Naive thymus-derived CD4-positive, alpha-beta T cell (primary cell): ENCODE measurements at regions not wholly inside any gene's neighbourhood (a gene's known extent, or its start where the extent isn't known, plus 50 kb on each side); places are given as distances from the start of the nearest gene placed in this dataset.

Source experiments
- ATAC-seq: fragments of 150-1000 bp; cut with Tn5 transposase; 2 replicates; pipeline ENCODE4 v1.10.0; 2021; ENCODE audit warnings: mild to moderate bottlenecking, moderate library complexity
- CTCF ChIA-PET: fragments of 350-600 bp; sonication (Branson Sonifier 250); formaldehyde crosslinking; loops from one replicate; lab custom pipeline; 2021; ENCODE audit warnings: antibody characterized with exemption; lab: Charles Lee
- POLR2A ChIA-PET: fragments of 350-600 bp; sonication (Branson Sonifier 250); formaldehyde crosslinking; loops from one replicate; lab custom pipeline; 2021; ENCODE audit warnings: antibody characterized with exemption, inconsistent platforms; lab: Charles Lee
- DNase-seq, 9 donors: peaks; one replicate each; pipeline versions ENCODE4 v3.0.0 to v3.0.0-alpha.2; 2020 to 2022; ENCODE audit warnings: mixed read lengths in 1 of 9
- H3K27ac ChIP-seq: one replicate; pipeline ENCODE4 v1.7.0; 2013; ENCODE audit warnings: mild to moderate bottlenecking, low read depth, low read length, moderate library complexity
- H3K27me3 ChIP-seq, 2 donors: one replicate each; pipeline ENCODE4 v1.7.0; 2013; ENCODE audit warnings: low read length in 2 of 2, mild to moderate bottlenecking in 2 of 2, moderate library complexity in 2 of 2; ENCODE audit not compliant: control insufficient read depth in 2 of 2, insufficient read depth in 2 of 2
- H3K36me3 ChIP-seq, 3 experiments: 1 replicate in 2 of 3; 2 replicates in 1 of 3; pipeline ENCODE4 v1.7.0; 2013; ENCODE audit warnings: low read length in 3 of 3, mild to moderate bottlenecking in 3 of 3, moderate library complexity in 1 of 3; ENCODE audit not compliant: insufficient read depth in 3 of 3, control insufficient read depth in 2 of 3
- H3K4me1 ChIP-seq, 2 donors: one replicate each; pipeline ENCODE4 v1.7.0; 2013; ENCODE audit warnings: low read length in 2 of 2, mild to moderate bottlenecking in 2 of 2, moderate library complexity in 1 of 2; ENCODE audit not compliant: control insufficient read depth in 2 of 2, insufficient read depth in 2 of 2
- H3K4me3 ChIP-seq: 2 replicates; pipeline ENCODE4 v1.7.0; 2013; ENCODE audit warnings: mild to moderate bottlenecking, low read length
- H3K9me3 ChIP-seq, 3 experiments: 1 replicate in 2 of 3; 2 replicates in 1 of 3; pipeline ENCODE4 v1.7.0; 2013; ENCODE audit warnings: low read length in 3 of 3; ENCODE audit not compliant: control insufficient read depth in 2 of 3
- H3K27ac Mint-ChIP-seq, 9 donors: one replicate each; pipeline ENCODE4 v1.8.0; 2020 to 2022; ENCODE audit warnings: mixed read lengths in 9 of 9, mild to moderate bottlenecking in 8 of 9, moderate library complexity in 5 of 9, inconsistent platforms in 2 of 9
- H3K27me3 Mint-ChIP-seq, 5 donors: one replicate each; pipeline ENCODE4 v1.8.0; 2021 to 2022; ENCODE audit warnings: mixed read lengths in 5 of 5, mild to moderate bottlenecking in 1 of 5
- H3K36me3 Mint-ChIP-seq, 5 donors: one replicate each; pipeline ENCODE4 v1.8.0; 2020 to 2022; ENCODE audit warnings: mixed read lengths in 5 of 5, mild to moderate bottlenecking in 3 of 5, inconsistent platforms in 1 of 5
- H3K4me1 Mint-ChIP-seq, 7 donors: one replicate each; pipeline ENCODE4 v1.8.0; 2020 to 2022; ENCODE audit warnings: mixed read lengths in 7 of 7, mild to moderate bottlenecking in 3 of 7, inconsistent platforms in 1 of 7
- H3K4me3 Mint-ChIP-seq, 10 donors: one replicate each; pipeline ENCODE4 v1.8.0; 2020 to 2022; ENCODE audit warnings: mild to moderate bottlenecking in 10 of 10, mixed read lengths in 10 of 10, moderate library complexity in 6 of 10, inconsistent platforms in 2 of 10
- H3K9me3 Mint-ChIP-seq, 11 donors: one replicate each; pipeline ENCODE4 v1.8.0; 2020 to 2022; ENCODE audit warnings: mixed read lengths in 11 of 11, mild to moderate bottlenecking in 4 of 11, inconsistent platforms in 1 of 11, moderate library complexity in 1 of 11
- intact Hi-C, 2 donors: fragments of 100-400 bp; cut with micrococcal nuclease; formaldehyde crosslinking; loops; one replicate each; pipeline ENCODE4 v1.15.1; 2023

DNA sequence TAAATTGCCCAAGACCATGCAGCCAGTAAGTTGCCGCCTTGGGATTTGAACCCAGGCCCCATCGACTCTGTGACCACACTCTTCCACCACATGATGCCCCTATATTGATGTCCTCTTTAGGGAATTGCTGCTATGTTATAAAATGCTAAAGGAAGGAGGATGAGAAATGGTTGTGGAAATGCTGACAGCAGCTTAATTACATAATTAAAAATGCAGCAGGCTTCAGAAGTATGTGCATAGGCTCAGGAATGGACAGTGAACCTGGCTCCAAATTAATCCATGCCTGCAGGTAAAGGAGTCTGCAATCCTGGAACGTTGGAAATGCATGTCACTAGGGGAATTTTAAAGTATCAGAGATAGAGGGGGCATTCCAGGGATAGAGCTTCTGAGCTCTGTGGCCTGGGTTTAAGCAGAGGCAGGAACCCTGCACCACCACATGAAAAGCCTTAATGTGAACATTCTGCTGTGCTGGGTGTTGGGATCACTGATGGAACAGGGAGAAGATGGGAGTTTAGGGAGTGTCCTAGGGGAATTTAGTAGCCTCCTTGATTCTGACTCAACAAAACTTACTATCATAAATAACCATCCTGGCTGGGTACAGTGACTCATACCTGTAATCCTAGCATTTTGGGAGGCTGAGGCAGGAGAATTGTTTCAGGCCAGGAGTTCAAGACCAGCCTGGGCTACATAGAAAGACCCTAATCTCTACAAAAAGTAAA lies 76.1 kb upstream of the CCDC85A start:
- H3K36me3 Mint-ChIP-seq: no peaks in the 10 kb centered on the region
- no peak overlapping the region for H3K4me3 ChIP-seq
- H3K4me1 Mint-ChIP-seq: no peaks in the 10 kb centered on the region
- peaks cover 0 to 5% (median 0%) of the 10 kb centered on the region in 11 donors for H3K9me3 Mint-ChIP-seq
- no peak overlapping the region for H3K27ac ChIP-seq
- no peak overlapping the region for H3K27ac Mint-ChIP-seq
- CTCF ChIA-PET: no interaction called here
- H3K27me3 ChIP-seq: no peaks in the 10 kb centered on the region
- H3K36me3 ChIP-seq: no peaks in the 10 kb centered on the region
- H3K4me1 ChIP-seq: no peaks in the 10 kb centered on the region
- intact Hi-C loops: no loop called here
- peaks cover 0 to 16% (median 0%) of the 10 kb centered on the region in 5 donors for H3K27me3 Mint-ChIP-seq
- POLR2A ChIA-PET: no interaction called here
- H3K9me3 ChIP-seq: no peaks in the 10 kb centered on the region
- H3K4me3 Mint-ChIP-seq: no peak overlapping the region
- no peak for DNase-seq
- ATAC-seq: no peak

DNA sequence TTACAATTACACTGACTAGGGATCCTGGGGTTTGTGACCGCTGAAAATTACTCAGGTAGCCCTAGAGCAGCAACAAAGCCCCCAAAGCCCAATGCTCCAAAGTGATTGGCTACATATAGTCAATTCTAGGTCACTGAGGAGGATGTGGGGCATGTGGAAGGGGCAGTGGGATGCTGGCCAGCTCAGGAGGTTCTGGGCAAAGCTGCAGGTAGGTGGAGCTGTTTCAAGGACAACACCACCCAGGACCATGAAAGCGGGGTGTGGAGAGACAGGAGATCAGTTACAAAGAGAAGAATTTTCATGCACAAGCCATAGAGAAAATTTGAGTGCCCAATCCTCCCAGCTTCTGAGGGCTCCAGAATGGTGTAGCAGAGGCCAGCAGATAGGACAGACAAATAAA lies 75.0 kb upstream of the CCDC85A start:
- H3K27me3 ChIP-seq: no peaks in the 10 kb centered on the region
- H3K4me3 Mint-ChIP-seq: no peak overlapping the region
- intact Hi-C loops: no loop called here
- H3K27ac Mint-ChIP-seq: no peak overlapping the region
- CTCF ChIA-PET: no interaction called here
- H3K36me3 ChIP-seq: no peaks in the 10 kb centered on the region
- H3K9me3 Mint-ChIP-seq: peaks cover 0 to 5% (median 0%) of the 10 kb centered on the region in 11 donors
- peaks cover 0 to 8% (median 0%) of the 10 kb centered on the region in 5 donors for H3K27me3 Mint-ChIP-seq
- DNase-seq (no peak), ATAC-seq (no peak)
- POLR2A ChIA-PET: no interaction called here
- no peak overlapping the region for H3K27ac ChIP-seq
- H3K4me3 ChIP-seq: no peak overlapping the region
- H3K36me3 Mint-ChIP-seq: no peaks in the 10 kb centered on the region
- no peaks in the 10 kb centered on the region for H3K4me1 Mint-ChIP-seq
- H3K4me1 ChIP-seq: no peaks in the 10 kb centered on the region
- no peaks in the 10 kb centered on the region for H3K9me3 ChIP-seq

DNA sequence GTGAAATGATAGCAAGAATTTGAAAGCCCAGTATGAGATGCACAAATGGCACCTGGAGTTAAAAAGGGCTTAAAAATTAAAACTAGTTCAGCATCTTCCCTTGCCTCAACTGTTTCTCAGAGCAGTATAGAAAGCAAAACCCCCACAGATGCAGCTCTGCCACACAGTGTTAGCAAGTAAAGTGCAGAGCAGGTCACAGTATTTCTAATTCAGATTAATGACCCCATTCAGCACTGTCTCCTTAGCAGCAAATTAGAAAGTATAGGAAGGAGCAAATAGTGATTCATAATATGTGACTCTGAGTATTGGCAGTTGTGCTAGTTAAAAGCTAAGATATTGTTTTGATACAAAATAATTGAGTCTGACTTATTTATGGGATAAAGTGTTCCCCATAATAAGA lies 73.8 kb upstream of the CCDC85A start:
- peaks cover 0 to 6% (median 0%) of the 10 kb centered on the region in 11 donors for H3K9me3 Mint-ChIP-seq
- H3K36me3 Mint-ChIP-seq: no peaks in the 10 kb centered on the region
- Histone ChIP-seq H3K27me3 (no peaks in the 10 kb centered on the region), H3K4me1 (no peaks in the 10 kb centered on the region), H3K4me3 (no peak overlapping the region), H3K36me3 (no peaks in the 10 kb centered on the region), H3K9me3 (no peaks in the 10 kb centered on the region), H3K27ac (no peak overlapping the region)
- CTCF ChIA-PET: no interaction called here
- no peak overlapping the region for H3K4me3 Mint-ChIP-seq
- no peak for ATAC-seq
- POLR2A ChIA-PET: no interaction called here
- intact Hi-C loops: no loop called here
- peaks cover 0 to 5% (median 0%) of the 10 kb centered on the region in 5 donors for H3K27me3 Mint-ChIP-seq
- no peak for DNase-seq
- no peak overlapping the region for H3K27ac Mint-ChIP-seq
- no peaks in the 10 kb centered on the region for H3K4me1 Mint-ChIP-seq

DNA sequence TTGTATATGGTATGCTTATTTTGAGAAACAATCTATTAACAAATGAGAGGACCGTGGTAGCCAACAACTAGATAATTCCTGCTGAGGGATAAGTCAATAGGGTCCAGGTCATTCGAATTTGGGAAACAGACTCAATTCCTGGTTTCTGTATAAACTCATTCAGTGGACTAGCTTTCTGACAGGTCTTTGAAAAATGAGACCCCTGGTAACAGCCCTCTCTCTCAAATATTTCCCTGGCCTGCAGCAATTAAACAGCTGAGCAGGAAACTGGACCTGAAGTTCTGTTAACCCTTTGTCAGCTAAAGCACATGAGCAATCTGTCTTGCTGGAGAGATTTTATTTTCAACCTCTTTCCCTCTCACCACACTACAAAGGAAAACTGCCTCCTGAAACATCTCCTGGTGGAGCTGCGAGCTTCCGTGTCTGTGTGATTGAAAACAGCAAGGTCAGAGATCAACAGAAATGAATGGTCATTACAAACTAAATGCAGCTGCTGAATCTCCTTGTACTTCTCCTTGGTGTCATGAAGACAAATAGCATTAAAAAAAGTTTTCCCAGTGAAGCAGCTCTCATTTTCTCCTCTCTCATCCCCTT lies 70.3 kb upstream of the CCDC85A start:
- no peak overlapping the region for H3K27ac Mint-ChIP-seq
- H3K9me3 ChIP-seq: peaks cover 0 to 4% (median 0%) of the 10 kb centered on the region in 3 experiments
- no peaks in the 10 kb centered on the region for H3K36me3 ChIP-seq
- no peak overlapping the region for H3K27ac ChIP-seq
- no peak overlapping the region for H3K4me3 ChIP-seq
- H3K4me3 Mint-ChIP-seq: no peak overlapping the region
- H3K4me1 ChIP-seq: no peaks in the 10 kb centered on the region
- H3K4me1 Mint-ChIP-seq: no peaks in the 10 kb centered on the region
- ChIA-PET CTCF (no interaction called here), POLR2A (no interaction called here)
- peaks cover 0 to 5% (median 0%) of the 10 kb centered on the region in 5 donors for H3K27me3 Mint-ChIP-seq
- no peaks in the 10 kb centered on the region for H3K36me3 Mint-ChIP-seq
- intact Hi-C loops: no loop called here
- ATAC-seq (no peak), DNase-seq (no peak)
- peaks cover 0 to 9% (median 0%) of the 10 kb centered on the region in 11 donors for H3K9me3 Mint-ChIP-seq
- no peaks in the 10 kb centered on the region for H3K27me3 ChIP-seq

DNA sequence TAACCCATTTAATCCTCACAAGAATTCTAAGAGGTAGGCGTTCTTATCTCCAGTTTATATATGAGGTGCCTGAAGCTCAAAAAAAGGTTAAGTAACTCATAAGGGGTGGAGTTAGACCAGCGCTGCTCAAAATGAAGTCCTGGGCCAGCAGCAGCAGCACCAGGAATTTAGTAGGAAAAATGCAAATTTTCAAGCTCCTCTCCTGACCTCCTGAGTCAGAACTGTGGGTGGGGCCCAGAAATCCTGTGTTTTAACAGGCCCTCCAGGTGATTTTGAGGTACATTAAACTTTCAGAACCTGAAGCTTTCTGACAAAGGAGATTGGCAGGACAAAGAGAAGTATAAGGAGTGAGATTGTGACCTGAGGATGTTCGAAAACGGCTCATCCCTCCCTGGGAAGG lies 66.0 kb upstream of the CCDC85A start:
- no peak overlapping the region for H3K4me3 Mint-ChIP-seq
- CTCF ChIA-PET: no interaction called here
- DNase-seq: no peak
- no peak for ATAC-seq
- no peaks in the 10 kb centered on the region for H3K4me1 Mint-ChIP-seq
- no peaks in the 10 kb centered on the region for H3K27me3 Mint-ChIP-seq
- Histone ChIP-seq H3K27ac (no peak overlapping the region), H3K9me3 (peaks cover 0 to 4% (median 0%) of the 10 kb centered on the region in 3 experiments), H3K4me3 (no peak overlapping the region), H3K27me3 (no peaks in the 10 kb centered on the region), H3K4me1 (no peaks in the 10 kb centered on the region), H3K36me3 (no peaks in the 10 kb centered on the region)
- intact Hi-C loops: no loop called here
- H3K9me3 Mint-ChIP-seq: peaks cover 0 to 9% (median 0%) of the 10 kb centered on the region in 11 donors
- no peak overlapping the region for H3K27ac Mint-ChIP-seq
- POLR2A ChIA-PET: no interaction called here
- H3K36me3 Mint-ChIP-seq: no peaks in the 10 kb centered on the region

DNA sequence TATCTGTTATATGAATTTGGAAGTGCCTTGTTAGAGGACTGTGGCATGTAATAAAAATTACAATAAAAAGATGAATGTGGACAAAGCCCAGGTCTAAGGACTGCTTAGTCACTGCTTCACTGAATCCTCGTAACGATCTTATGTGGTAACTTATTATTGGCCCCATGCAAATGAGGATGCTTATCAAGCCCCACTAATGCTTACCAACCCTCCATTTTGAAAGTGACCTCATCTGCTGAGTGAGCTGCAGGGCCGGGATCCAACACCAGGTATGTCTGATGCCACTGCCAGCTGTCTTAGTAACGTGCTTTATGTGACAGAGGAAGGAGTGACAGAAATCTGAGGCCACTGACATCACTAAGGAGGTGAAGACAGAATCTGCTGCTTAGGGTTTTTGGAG lies 65.3 kb upstream of the CCDC85A start:
- Histone ChIP-seq H3K27ac (no peak overlapping the region), H3K9me3 (peaks cover 0 to 4% (median 0%) of the 10 kb centered on the region in 3 experiments), H3K36me3 (no peaks in the 10 kb centered on the region), H3K27me3 (no peaks in the 10 kb centered on the region), H3K4me1 (no peaks in the 10 kb centered on the region), H3K4me3 (no peak overlapping the region)
- Mint-ChIP-seq H3K27ac (no peak overlapping the region), H3K4me1 (no peaks in the 10 kb centered on the region), H3K4me3 (no peak overlapping the region), H3K9me3 (peaks cover 0 to 9% (median 0%) of the 10 kb centered on the region in 11 donors), H3K27me3 (no peaks in the 10 kb centered on the region), H3K36me3 (no peaks in the 10 kb centered on the region)
- DNase-seq (no peak), ATAC-seq (no peak)
- POLR2A ChIA-PET: no interaction called here
- CTCF ChIA-PET: no interaction called here
- intact Hi-C loops: no loop called here

DNA sequence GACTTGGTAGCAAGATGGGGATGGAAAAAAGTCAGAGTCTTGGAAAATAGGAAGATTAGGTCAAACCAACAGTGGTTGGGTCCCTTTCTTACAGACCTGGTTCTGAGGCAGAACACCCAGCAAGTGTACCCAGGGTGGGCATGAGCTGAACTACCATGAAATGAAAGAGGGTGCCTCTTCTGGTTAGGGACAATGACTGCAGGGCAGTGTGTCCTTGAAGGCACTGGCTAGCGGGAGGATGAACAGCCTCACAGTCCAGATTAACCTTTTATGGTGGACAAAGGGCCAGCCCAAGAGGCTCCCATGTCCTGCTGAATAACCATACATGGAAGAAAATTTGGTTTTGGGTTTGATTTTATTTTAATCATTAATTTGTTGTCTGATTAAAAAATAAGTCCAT lies 61.8 kb upstream of the CCDC85A start:
- Histone ChIP-seq H3K4me1 (no peaks in the 10 kb centered on the region), H3K27ac (no peak overlapping the region), H3K9me3 (peaks cover 0 to 4% (median 0%) of the 10 kb centered on the region in 3 experiments), H3K4me3 (no peak overlapping the region), H3K27me3 (no peaks in the 10 kb centered on the region), H3K36me3 (no peaks in the 10 kb centered on the region)
- H3K36me3 Mint-ChIP-seq: no peaks in the 10 kb centered on the region
- H3K27me3 Mint-ChIP-seq: no peaks in the 10 kb centered on the region
- ATAC-seq: peak; percentile 26
- H3K4me1 Mint-ChIP-seq: no peaks in the 10 kb centered on the region
- H3K9me3 Mint-ChIP-seq: peaks cover 0 to 5% (median 0%) of the 10 kb centered on the region in 11 donors
- no peak overlapping the region for H3K27ac Mint-ChIP-seq
- no peak overlapping the region for H3K4me3 Mint-ChIP-seq
- ChIA-PET CTCF (no interaction called here), POLR2A (no interaction called here)
- intact Hi-C loops: no loop called here
- no peak for DNase-seq
